HCT116 (cell line): ENCODE measurements at regions not wholly inside any gene's neighbourhood (a gene's known extent, or its start where the extent isn't known, plus 50 kb on each side); places are given as distances from the start of the nearest gene placed in this dataset.

Experiments used
- ATAC-seq: fragments of 200-7000 bp; cut with Tn5 transposase; 2 replicates; pipeline ENCODE4 v1.9.1; 2020; ENCODE audit warnings: mild to moderate bottlenecking, moderate library complexity
- BruUV-seq: library from RNA; stranded (reverse); fragments of 400-500 nt; replicated peaks from 2 replicates; lab custom pipeline; 2021; lab: Mats Ljungman, UMichigan
- CTCF ChIA-PET: fragments of 300-600 bp; sonication (Branson Sonifier 250); formaldehyde crosslinking; loops from one replicate; lab custom pipeline; 2021; ENCODE audit warnings: antibody characterized with exemption; lab: Charles Lee
- POLR2A ChIA-PET: fragments of 300-600, 350-600 bp; sonication (Branson Sonifier 250); formaldehyde crosslinking; loops from one replicate; lab custom pipeline; 2021; ENCODE audit warnings: antibody characterized with exemption; lab: Charles Lee
- RAD21 ChIA-PET, 2 experiments: fragments of 300-600 bp; sonication (Branson Sonifier 250); formaldehyde crosslinking; loops; one replicate each; lab custom pipeline; 2023; ENCODE audit warnings: low total read pairs in 2 of 2; ENCODE audit not compliant: uncharacterized antibody in 2 of 2, unreplicated experiment in 2 of 2, low non-redundant PET in 1 of 2; lab: Charles Lee
- DNase-seq: peaks from one replicate; pipeline ENCODE4 v3.0.0-alpha.2; 2010; ENCODE audit warnings: low read depth, low spot score
- H2AFZ ChIP-seq: fragments of 200-600 bp; shearing (Covaris generic), sonication (generic); 2 replicates; pipeline ENCODE4 v1.6.1; 2017; ENCODE audit warnings: low read depth, mixed run types, mixed read lengths, antibody characterized with exemption, low read length; ENCODE audit not compliant: poor library complexity, severe bottlenecking
- H3K27ac ChIP-seq: 2 replicates; pipeline ENCODE4 v1.5.1; 2012; ENCODE audit warnings: low read depth, low read length
- H3K27me3 ChIP-seq: fragments of 200-600 bp; sonication (generic); 2 replicates; pipeline ENCODE4 v1.6.1; 2016; ENCODE audit warnings: mixed run types, low read length, mixed read lengths; ENCODE audit not compliant: insufficient read depth
- H3K36me3 ChIP-seq, 2 experiments: fragments of 200-500 bp in 1 of 2; fragments of 200-600 bp in 1 of 2; sonication (Bioruptor generic) in 1 of 2; sonication (generic) in 1 of 2; 2 replicates each; pipeline versions ENCODE4 v1.5.1 to v1.6.1; 2014 to 2016; ENCODE audit warnings: low read length in 2 of 2, inconsistent platforms in 1 of 2, mixed read lengths in 1 of 2, mixed run types in 1 of 2; ENCODE audit not compliant: insufficient read depth in 2 of 2, control insufficient read depth in 1 of 2
- H3K4me1 ChIP-seq, 2 experiments: fragments of 200-600 bp in 1 of 2; sonication (generic) in 1 of 2; 2 replicates each; pipeline versions ENCODE4 v1.5.1 to v1.6.1; 2012 to 2017; ENCODE audit warnings: low read length in 2 of 2, inconsistent platforms in 1 of 2, mild to moderate bottlenecking in 1 of 2, mixed read lengths in 1 of 2, mixed run types in 1 of 2, moderate library complexity in 1 of 2; ENCODE audit not compliant: insufficient read depth in 2 of 2, control insufficient read depth in 1 of 2
- H3K4me2 ChIP-seq: fragments of 200-600 bp; sonication (generic); 2 replicates; pipeline ENCODE4 v1.6.1; 2017; ENCODE audit warnings: mixed run types, low read length, mixed read lengths
- H3K4me3 ChIP-seq, 2 experiments: fragments of 200-600 bp in 1 of 2; sonication (generic) in 1 of 2; replicated peaks in 1 of 2; 2 replicates each; pipeline ENCODE4 v1.5.1; 2011 to 2016; ENCODE audit warnings: low read length in 2 of 2, control low read depth in 1 of 2, low read depth in 1 of 2, mild to moderate bottlenecking in 1 of 2, mixed read lengths in 1 of 2, mixed run types in 1 of 2
- H3K79me2 ChIP-seq: fragments of 200-600 bp; sonication (generic); 2 replicates; pipeline ENCODE4 v1.6.1; 2017; ENCODE audit warnings: mild to moderate bottlenecking, mixed run types, low read length, moderate library complexity, mixed read lengths; ENCODE audit not compliant: insufficient read depth
- H3K9ac ChIP-seq: fragments of 200-600 bp; sonication (generic); 2 replicates; pipeline ENCODE4 v1.6.1; 2016; ENCODE audit warnings: low read length, mixed read lengths
- H3K9me2 ChIP-seq: fragments of 200-600 bp; sonication (generic), shearing (Covaris generic); 2 replicates; pipeline ENCODE4 v1.6.1; 2017; ENCODE audit warnings: mixed run types, mild to moderate bottlenecking, moderate library complexity; ENCODE audit not compliant: insufficient read depth
- H3K9me3 ChIP-seq, 2 experiments: fragments of 200-500 bp in 1 of 2; fragments of 200-600 bp in 1 of 2; sonication (Bioruptor generic) in 1 of 2; sonication (generic) in 1 of 2; 2 replicates each; pipeline ENCODE4 v1.6.1; 2014 to 2017; ENCODE audit warnings: low read length in 2 of 2, mixed read lengths in 2 of 2, inconsistent platforms in 1 of 2, low read depth in 1 of 2, mild to moderate bottlenecking in 1 of 2, mixed run types in 1 of 2, moderate library complexity in 1 of 2; ENCODE audit not compliant: control insufficient read depth in 1 of 2, insufficient read depth in 1 of 2
- H4K20me1 ChIP-seq: fragments of 200-600 bp; sonication (generic), shearing (Covaris generic); 2 replicates; pipeline ENCODE4 v1.6.1; 2017; ENCODE audit warnings: mixed run types, mild to moderate bottlenecking, moderate library complexity; ENCODE audit not compliant: insufficient read depth
- ATF3 ChIP-seq: IDR thresholded peaks from 2 replicates; pipeline ENCODE4 v1.6.1; 2012
- CBX3 ChIP-seq: IDR thresholded peaks from 2 replicates; pipeline ENCODE4 v1.6.1; 2012; ENCODE audit warnings: low read depth
- EGR1 ChIP-seq: IDR thresholded peaks from 2 replicates; pipeline ENCODE4 v1.6.1; 2012; ENCODE audit warnings: low read depth
- ELF1 ChIP-seq: IDR thresholded peaks from 2 replicates; pipeline ENCODE4 v1.6.1; 2012; ENCODE audit warnings: low read depth, borderline replicate concordance
- EZH2 ChIP-seq: fragments of 200-600 bp; sonication (generic); IDR thresholded peaks from 2 replicates; pipeline ENCODE4 v1.6.1; 2017; ENCODE audit warnings: antibody characterized with exemption, mixed run types
- EZH2phosphoT487 ChIP-seq: fragments of 200-600 bp; IDR thresholded peaks from 2 replicates; pipeline ENCODE4 v1.6.1; 2018; ENCODE audit warnings: antibody characterized with exemption, borderline replicate concordance
- FOSL1 ChIP-seq: IDR thresholded peaks from 2 replicates; pipeline ENCODE4 v1.6.1; 2012; ENCODE audit warnings: low read depth
- JUND ChIP-seq: IDR thresholded peaks from 2 replicates; pipeline ENCODE4 v1.6.1; 2012
- MAX ChIP-seq: IDR thresholded peaks from 2 replicates; pipeline ENCODE4 v1.6.1; 2012
- POLR2A ChIP-seq: IDR thresholded peaks from 2 replicates; pipeline ENCODE4 v1.7.0; 2011; ENCODE audit warnings: borderline replicate concordance; ENCODE audit not compliant: insufficient read depth, insufficient read length; ENCODE audit errors: extremely low read depth
- RAD21 ChIP-seq: IDR thresholded peaks from 2 replicates; pipeline ENCODE4 v1.6.1; 2012; ENCODE audit warnings: low read depth, mild to moderate bottlenecking
- SIN3A ChIP-seq: IDR thresholded peaks from 2 replicates; pipeline ENCODE4 v1.6.1; 2012; ENCODE audit warnings: low read depth
- SP1 ChIP-seq: IDR thresholded peaks from 2 replicates; pipeline ENCODE4 v1.6.1; 2012; ENCODE audit warnings: low read depth
- TCF7L2 ChIP-seq: IDR thresholded peaks from 2 replicates; pipeline ENCODE4 v1.7.0; 2011; ENCODE audit warnings: borderline replicate concordance, inconsistent platforms; ENCODE audit not compliant: insufficient read depth, insufficient read length; ENCODE audit errors: extremely low read depth
- YY1 ChIP-seq: IDR thresholded peaks from 2 replicates; pipeline ENCODE4 v1.6.1; 2011; ENCODE audit warnings: low read length, low read depth, moderate library complexity, mild to moderate bottlenecking; ENCODE audit not compliant: insufficient replicate concordance; ENCODE audit errors: extremely low read depth
- ZBTB33 ChIP-seq: IDR thresholded peaks from 2 replicates; pipeline ENCODE4 v1.6.1; 2011; ENCODE audit warnings: mild to moderate bottlenecking, low read length, moderate library complexity; ENCODE audit not compliant: insufficient replicate concordance; ENCODE audit errors: extremely low read depth
- ZFX ChIP-seq: fragments of 450-650 bp; IDR thresholded peaks from 2 replicates; pipeline ENCODE4 v1.6.1; 2017
- ZNF274 ChIP-seq: fragments of 200-500 bp; sonication (Bioruptor generic); IDR thresholded peaks from 2 replicates; pipeline ENCODE4 v1.6.1; 2014; ENCODE audit warnings: mild to moderate bottlenecking, low read depth, low read length, inconsistent platforms
- intact Hi-C: fragments of 100-400 bp; cut with micrococcal nuclease; formaldehyde crosslinking; loops from 2 replicates; pipeline ENCODE4 v1.10.0; 2022

GRCh38 chr2:200050921-200051610 is 95.7 kb downstream of the MAIP1 start:
- intact Hi-C loops = no loop called here
- Histone ChIP-seq H3K4me3 (no peak overlapping the region), H3K9me2 (no peaks in the 10 kb centered on the region), H4K20me1 (no peaks in the 10 kb centered on the region), H3K27ac (no peak overlapping the region), H3K4me2 (no peak overlapping the region), H3K36me3 (no peaks in the 10 kb centered on the region), H3K9ac (no peak overlapping the region), H3K4me1 (no peaks in the 10 kb centered on the region), H3K9me3 (no peaks in the 10 kb centered on the region), H3K79me2 (no peaks in the 10 kb centered on the region), H2AFZ (no peak overlapping the region), H3K27me3 (no peaks in the 10 kb centered on the region)
- ATAC-seq (no peak), DNase-seq (no peak)
- ChIA-PET CTCF (no interaction called here), POLR2A (no interaction called here), RAD21 (no interaction called here)
- TF ChIP-seq POLR2A (no peak), RAD21 (no peak), YY1 (no peak), EZH2phosphoT487 (no peak), EGR1 (no peak), ZNF274 (no peak), CBX3 (no peak), ELF1 (no peak)
- BruUV-seq = no TSS peak

GRCh38 chr2:200051611-200051945 is 96.2 kb downstream of the MAIP1 start:
- ChIA-PET POLR2A (no interaction called here), CTCF (no interaction called here), RAD21 (no interaction called here)
- Histone ChIP-seq H3K4me2 (no peak overlapping the region), H3K9ac (no peak overlapping the region), H3K79me2 (no peaks in the 10 kb centered on the region), H3K27ac (no peak overlapping the region), H3K4me1 (no peaks in the 10 kb centered on the region), H3K36me3 (no peaks in the 10 kb centered on the region), H3K4me3 (no peak overlapping the region), H3K9me2 (no peaks in the 10 kb centered on the region), H2AFZ (no peak overlapping the region), H3K9me3 (no peaks in the 10 kb centered on the region), H3K27me3 (no peaks in the 10 kb centered on the region), H4K20me1 (no peaks in the 10 kb centered on the region)
- ATAC-seq (no peak), DNase-seq (no peak)
- intact Hi-C loops = no loop called here
- BruUV-seq = no TSS peak
- no peak for TF ChIP-seq TCF7L2
- TF ChIP-seq EGR1 = no peak
- TF ChIP-seq MAX = no peak
- no peak for TF ChIP-seq EZH2phosphoT487
- TF ChIP-seq EZH2 = no peak
- no peak for TF ChIP-seq SIN3A
- no peak for TF ChIP-seq FOSL1
- TF ChIP-seq RAD21 = no peak
- TF ChIP-seq JUND = no peak
- TF ChIP-seq CBX3 = no peak
- TF ChIP-seq ZFX = no peak
- no peak for TF ChIP-seq SP1
- no peak for TF ChIP-seq ZBTB33
- no peak for TF ChIP-seq ATF3
